ENCODE measurements at regions not wholly inside any gene's neighbourhood (a gene's known extent, or its start where the extent isn't known, plus 50 kb on each side); places are given as distances from the start of the nearest gene placed in this dataset.

GRCh38 chr3:28971156-28971555, 309.7 kb upstream of the RBMS3 start:
- H3K27ac ChIP-seq = no peak overlapping the region
- no peak overlapping the region for H2AFZ ChIP-seq (replicated peaks)
- H3K9ac ChIP-seq = no peak overlapping the region
- Mint-ChIP-seq H3K4me1 (no peaks in the 10 kb centered on the region), H3K9me3 (peaks cover 23% of the 10 kb centered on the region), H3K36me3 (peaks cover 2% of the 10 kb centered on the region), H3K4me3 (no peak overlapping the region), H3K27ac (no peak overlapping the region), H3K27me3 (ENCODE audit: insufficient read depth, low read depth) (peaks cover 2% of the 10 kb centered on the region)
- no peaks in the 10 kb centered on the region for H4K20me1 ChIP-seq (ENCODE audit: low read depth)
- no peak for DNase-seq (ENCODE audit: low spot score)
- no peaks in the 10 kb centered on the region for H3K9me3 ChIP-seq (ENCODE audit: low read depth)
- TF ChIP-seq EZH2 (IDR thresholded peaks at IDR 0.05) (no peak), EZH2phosphoT487 (IDR thresholded peaks at IDR 0.05) (no peak)
- TF ChIP-seq, protein P1, sequence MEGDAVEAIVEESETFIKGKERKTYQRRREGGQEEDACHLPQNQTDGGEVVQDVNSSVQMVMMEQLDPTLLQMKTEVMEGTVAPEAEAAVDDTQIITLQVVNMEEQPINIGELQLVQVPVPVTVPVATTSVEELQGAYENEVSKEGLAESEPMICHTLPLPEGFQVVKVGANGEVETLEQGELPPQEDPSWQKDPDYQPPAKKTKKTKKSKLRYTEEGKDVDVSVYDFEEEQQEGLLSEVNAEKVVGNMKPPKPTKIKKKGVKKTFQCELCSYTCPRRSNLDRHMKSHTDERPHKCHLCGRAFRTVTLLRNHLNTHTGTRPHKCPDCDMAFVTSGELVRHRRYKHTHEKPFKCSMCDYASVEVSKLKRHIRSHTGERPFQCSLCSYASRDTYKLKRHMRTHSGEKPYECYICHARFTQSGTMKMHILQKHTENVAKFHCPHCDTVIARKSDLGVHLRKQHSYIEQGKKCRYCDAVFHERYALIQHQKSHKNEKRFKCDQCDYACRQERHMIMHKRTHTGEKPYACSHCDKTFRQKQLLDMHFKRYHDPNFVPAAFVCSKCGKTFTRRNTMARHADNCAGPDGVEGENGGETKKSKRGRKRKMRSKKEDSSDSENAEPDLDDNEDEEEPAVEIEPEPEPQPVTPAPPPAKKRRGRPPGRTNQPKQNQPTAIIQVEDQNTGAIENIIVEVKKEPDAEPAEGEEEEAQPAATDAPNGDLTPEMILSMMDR (IDR thresholded peaks at IDR 0.05) = no peak
- no peaks in the 10 kb centered on the region for H3K79me2 ChIP-seq (ENCODE audit: low read depth)
- H3K4me3 ChIP-seq = no peak overlapping the region
- H3K4me1 ChIP-seq = no peaks in the 10 kb centered on the region
- H3K27me3 ChIP-seq = no peaks in the 10 kb centered on the region
- no peak overlapping the region for H3K4me2 ChIP-seq
- no peaks in the 10 kb centered on the region for H3K36me3 ChIP-seq
- H3F3A ChIP-seq (ENCODE audit: low read depth) = no peaks in the 10 kb centered on the region

- no peak overlapping the region for H3K27ac Mint-ChIP-seq
- H3K27me3 Mint-ChIP-seq (ENCODE audit: insufficient read depth, low read depth) = peaks cover 2% of the 10 kb centered on the region
- H3K4me1 Mint-ChIP-seq = no peaks in the 10 kb centered on the region
- Histone ChIP-seq H3K27ac (no peak overlapping the region), H3K4me2 (no peak overlapping the region), H2AFZ (replicated peaks) (no peak overlapping the region), H3F3A (ENCODE audit: low read depth) (no peaks in the 10 kb centered on the region), H3K4me1 (no peaks in the 10 kb centered on the region), H3K36me3 (no peaks in the 10 kb centered on the region), H3K79me2 (ENCODE audit: low read depth) (no peaks in the 10 kb centered on the region), H4K20me1 (ENCODE audit: low read depth) (no peaks in the 10 kb centered on the region), H3K4me3 (no peak overlapping the region), H3K9me3 (ENCODE audit: low read depth) (no peaks in the 10 kb centered on the region), H3K9ac (no peak overlapping the region), H3K27me3 (no peaks in the 10 kb centered on the region)
- TF ChIP-seq EZH2 (IDR thresholded peaks at IDR 0.05) (no peak), EZH2phosphoT487 (IDR thresholded peaks at IDR 0.05) (no peak)
- H3K36me3 Mint-ChIP-seq = peaks cover 2% of the 10 kb centered on the region
- H3K4me3 Mint-ChIP-seq = no peak overlapping the region
- DNase-seq (ENCODE audit: low spot score) = no peak
- peaks cover 20% of the 10 kb centered on the region for H3K9me3 Mint-ChIP-seq
Observed at GRCh38 chr3:28972921-28973320, 307.9 kb upstream of the RBMS3 start.

- H3F3A ChIP-seq (ENCODE audit: low read depth) = no peaks in the 10 kb centered on the region
- Mint-ChIP-seq H3K36me3 (peaks cover 2% of the 10 kb centered on the region), H3K27me3 (ENCODE audit: insufficient read depth, low read depth) (peaks cover 2% of the 10 kb centered on the region), H3K4me3 (no peak overlapping the region), H3K27ac (no peak overlapping the region), H3K4me1 (peaks cover 2% of the 10 kb centered on the region), H3K9me3 (peaks cover 18% of the 10 kb centered on the region)
- TF ChIP-seq, protein P1 (IDR thresholded peaks at IDR 0.05) = no peak
- TF ChIP-seq EZH2 (IDR thresholded peaks at IDR 0.05) = no peak
- no peak for TF ChIP-seq EZH2phosphoT487 (IDR thresholded peaks at IDR 0.05)
- no peak for DNase-seq (ENCODE audit: low spot score)
- no peak overlapping the region for H3K4me3 ChIP-seq
- H3K9me3 ChIP-seq (ENCODE audit: low read depth) = no peaks in the 10 kb centered on the region
- no peaks in the 10 kb centered on the region for H3K36me3 ChIP-seq
- no peak overlapping the region for H3K4me2 ChIP-seq
- no peak overlapping the region for H3K9ac ChIP-seq
- no peak overlapping the region for H2AFZ ChIP-seq (replicated peaks)
- H3K79me2 ChIP-seq (ENCODE audit: low read depth) = no peaks in the 10 kb centered on the region
- H4K20me1 ChIP-seq (ENCODE audit: low read depth) = no peaks in the 10 kb centered on the region
- no peak overlapping the region for H3K27ac ChIP-seq
- no peaks in the 10 kb centered on the region for H3K4me1 ChIP-seq
- H3K27me3 ChIP-seq = no peaks in the 10 kb centered on the region
Observed at GRCh38 chr3:28973609-28974008, 307.3 kb upstream of the RBMS3 start.

DNA sequence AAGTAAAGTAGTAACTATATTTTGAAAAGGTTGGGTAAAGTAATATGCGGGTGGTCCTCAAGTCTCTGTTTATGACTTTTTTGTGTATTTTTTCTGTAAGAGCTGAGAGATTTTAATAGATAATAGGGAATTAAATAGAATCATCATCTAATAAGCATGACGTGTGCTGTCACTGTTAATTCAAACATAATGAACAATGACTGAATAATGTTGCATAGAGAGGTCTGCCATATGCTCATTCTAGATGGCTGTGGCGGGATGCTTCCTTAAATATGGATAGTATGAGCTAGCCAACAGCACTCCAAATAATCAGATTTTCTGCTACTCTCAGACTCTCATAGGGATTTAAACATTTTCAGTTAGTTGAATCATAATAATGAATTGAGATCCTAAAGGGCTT, 302.8 kb upstream of the RBMS3 start:
- Mint-ChIP-seq H3K36me3 (no peaks in the 10 kb centered on the region), H3K27ac (no peak overlapping the region), H3K4me1 (peaks cover 2% of the 10 kb centered on the region), H3K27me3 (ENCODE audit: insufficient read depth, low read depth) (peaks cover 2% of the 10 kb centered on the region), H3K4me3 (no peak overlapping the region), H3K9me3 (no peaks in the 10 kb centered on the region)
- no peaks in the 10 kb centered on the region for H3K79me2 ChIP-seq (ENCODE audit: low read depth)
- no peak overlapping the region for H3K27ac ChIP-seq
- H3K9ac ChIP-seq = no peak overlapping the region
- H3K4me2 ChIP-seq = no peak overlapping the region
- no peaks in the 10 kb centered on the region for H3K9me3 ChIP-seq (ENCODE audit: low read depth)
- no peak overlapping the region for H2AFZ ChIP-seq (replicated peaks)
- H3K36me3 ChIP-seq = no peaks in the 10 kb centered on the region
- H3K4me1 ChIP-seq = no peaks in the 10 kb centered on the region
- TF ChIP-seq EZH2 (IDR thresholded peaks at IDR 0.05) (no peak), EZH2phosphoT487 (IDR thresholded peaks at IDR 0.05) (no peak)
- TF ChIP-seq, protein P1 (IDR thresholded peaks at IDR 0.05) = no peak
- no peaks in the 10 kb centered on the region for H4K20me1 ChIP-seq (ENCODE audit: low read depth)
- no peak for DNase-seq (ENCODE audit: low spot score)
- no peak overlapping the region for H3K4me3 ChIP-seq
- H3F3A ChIP-seq (ENCODE audit: low read depth) = no peaks in the 10 kb centered on the region
- no peaks in the 10 kb centered on the region for H3K27me3 ChIP-seq
